K562 (cell line): ENCODE measurements at regions not wholly inside any gene's neighbourhood (a gene's known extent, or its start where the extent isn't known, plus 50 kb on each side); places are given as distances from the start of the nearest gene placed in this dataset.

Experiments used
- CHD4 ChIP-seq: fragments of 200-600 bp; sonication (generic); IDR thresholded peaks from 3 replicates; pipeline ENCODE4 v1.6.1; 2012; ENCODE audit warnings: low read depth, mild to moderate bottlenecking, mixed read lengths, low read length, inconsistent platforms; ENCODE audit not compliant: insufficient read depth, insufficient replicate concordance, poor library complexity, severe bottlenecking
- ETS2 ChIP-seq: IDR thresholded peaks from 2 replicates; pipeline ENCODE4 v1.6.1; 2016; ENCODE audit warnings: borderline replicate concordance, missing genetic modification characterization, mild to moderate bottlenecking, moderate library complexity, missing compliant biosample characterization; ENCODE audit not compliant: poor library complexity, severe bottlenecking
- HMG20B ChIP-seq: fragments of 250-450 bp; sonication (Bioruptor Pico); IDR thresholded peaks from 2 replicates; pipeline ENCODE4 v1.5.0; 2021; ENCODE audit warnings: mild to moderate bottlenecking
- RAD21 ChIP-seq, 2 experiments: fragments of 250-450 bp in 1 of 2; fragments of 450-650 bp in 1 of 2; sonication (Bioruptor Pico) in 1 of 2; formaldehyde crosslinking in 1 of 2; IDR thresholded peaks in 1 of 2; conservative IDR thresholded peaks in 1 of 2; 2 replicates each; pipeline versions ENCODE4 v1.4.0 to v1.8.0; 2020 to 2022; ENCODE audit warnings: mild to moderate bottlenecking in 2 of 2, moderate library complexity in 1 of 2
- REST ChIP-seq, 2 experiments: fragments of 450-650 bp; formaldehyde crosslinking in 1 of 2; IDR thresholded peaks; 2 replicates each; pipeline versions ENCODE4 v1.4.0 to v1.6.1; 2014 to 2020; ENCODE audit warnings: mild to moderate bottlenecking in 2 of 2, borderline replicate concordance in 1 of 2, low read depth in 1 of 2
- SAFB ChIP-seq: fragments of 200-400 bp; formaldehyde crosslinking; IDR thresholded peaks from 2 replicates; pipeline ENCODE4 v1.6.1; 2017; ENCODE audit warnings: low read depth, low read length, borderline replicate concordance
- SMAD3 ChIP-seq: fragments of 450-650 bp; formaldehyde crosslinking; conservative IDR thresholded peaks from 2 replicates; pipeline ENCODE4 v1.4.0; 2020; ENCODE audit warnings: mild to moderate bottlenecking
- TAF7 ChIP-seq: fragments of 450-650 bp; IDR thresholded peaks from 2 replicates; pipeline ENCODE4 v1.6.1; 2016; ENCODE audit warnings: missing genetic modification characterization, missing compliant biosample characterization
- TFAP4 ChIP-seq: sonication (generic); formaldehyde crosslinking; IDR thresholded peaks from 2 replicates; pipeline ENCODE4 v1.8.0; 2022; ENCODE audit warnings: missing genetic modification reagents, mild to moderate bottlenecking, moderate library complexity, borderline replicate concordance
- ZNF592 ChIP-seq: fragments of 450-650 bp; IDR thresholded peaks from 2 replicates; pipeline ENCODE4 v1.6.1; 2017; ENCODE audit warnings: antibody characterized with exemption, mild to moderate bottlenecking

GRCh38 chr6:10256113-10256690 is 158.7 kb downstream of the TFAP2A start (continued):
- TF ChIP-seq ZNF592 (no peak), HMG20B (no peak), SMAD3 (CRISPR knock-in tag) (no peak), RAD21 (CRISPR knock-in tag; conservative IDR thresholded peaks at IDR 0.05 in 1 of 2, IDR thresholded peaks at IDR 0.05 in 1 of 2) (peak in 1 of 2 experiments; percentile 49; a peak in 3 of 4 replicates), ETS2 (no peak), REST (IDR thresholded peaks at IDR 0.05; ENCODE audit: borderline replicate concordance) (peak; percentile 4; the same call in 1 of the 2 replicates), REST (CRISPR knock-in tag; IDR thresholded peaks at IDR 0.05; ENCODE audit: low read depth) (no peak), TAF7 (tag) (no peak), TFAP4 (CRISPR knock-in tag) (no peak), CHD4 (no peak), SAFB (no peak)
